ENCODE measurements at regions not wholly inside any gene's neighbourhood (a gene's known extent, or its start where the extent isn't known, plus 50 kb on each side); places are given as distances from the start of the nearest gene placed in this dataset.

DNA sequence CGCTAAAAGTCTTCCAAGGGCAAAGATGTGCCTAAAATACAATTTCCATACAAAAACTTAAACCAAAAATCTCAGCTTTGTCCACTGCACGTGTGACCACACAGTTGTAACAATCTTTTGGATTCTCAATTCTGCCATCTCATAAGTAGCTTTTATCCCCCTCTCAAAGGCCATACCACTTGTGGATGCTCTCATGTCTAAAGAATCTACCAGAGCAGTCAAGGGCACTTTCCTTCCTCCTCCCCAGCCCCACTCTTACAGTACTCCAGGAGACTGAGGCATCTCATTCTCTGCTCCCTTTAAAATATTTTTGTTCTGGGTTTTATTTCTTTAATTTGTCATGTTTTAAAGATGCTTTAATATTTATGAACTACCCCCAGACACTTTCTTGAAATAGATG is 102.3 kb upstream of the PFN2 start:
- no peak for DNase-seq (ENCODE audit: low spot score)
- TF ChIP-seq, protein P1, sequence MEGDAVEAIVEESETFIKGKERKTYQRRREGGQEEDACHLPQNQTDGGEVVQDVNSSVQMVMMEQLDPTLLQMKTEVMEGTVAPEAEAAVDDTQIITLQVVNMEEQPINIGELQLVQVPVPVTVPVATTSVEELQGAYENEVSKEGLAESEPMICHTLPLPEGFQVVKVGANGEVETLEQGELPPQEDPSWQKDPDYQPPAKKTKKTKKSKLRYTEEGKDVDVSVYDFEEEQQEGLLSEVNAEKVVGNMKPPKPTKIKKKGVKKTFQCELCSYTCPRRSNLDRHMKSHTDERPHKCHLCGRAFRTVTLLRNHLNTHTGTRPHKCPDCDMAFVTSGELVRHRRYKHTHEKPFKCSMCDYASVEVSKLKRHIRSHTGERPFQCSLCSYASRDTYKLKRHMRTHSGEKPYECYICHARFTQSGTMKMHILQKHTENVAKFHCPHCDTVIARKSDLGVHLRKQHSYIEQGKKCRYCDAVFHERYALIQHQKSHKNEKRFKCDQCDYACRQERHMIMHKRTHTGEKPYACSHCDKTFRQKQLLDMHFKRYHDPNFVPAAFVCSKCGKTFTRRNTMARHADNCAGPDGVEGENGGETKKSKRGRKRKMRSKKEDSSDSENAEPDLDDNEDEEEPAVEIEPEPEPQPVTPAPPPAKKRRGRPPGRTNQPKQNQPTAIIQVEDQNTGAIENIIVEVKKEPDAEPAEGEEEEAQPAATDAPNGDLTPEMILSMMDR (IDR thresholded peaks at IDR 0.05; ENCODE audit: extremely low read depth, missing control alignments) = no peak

DNA sequence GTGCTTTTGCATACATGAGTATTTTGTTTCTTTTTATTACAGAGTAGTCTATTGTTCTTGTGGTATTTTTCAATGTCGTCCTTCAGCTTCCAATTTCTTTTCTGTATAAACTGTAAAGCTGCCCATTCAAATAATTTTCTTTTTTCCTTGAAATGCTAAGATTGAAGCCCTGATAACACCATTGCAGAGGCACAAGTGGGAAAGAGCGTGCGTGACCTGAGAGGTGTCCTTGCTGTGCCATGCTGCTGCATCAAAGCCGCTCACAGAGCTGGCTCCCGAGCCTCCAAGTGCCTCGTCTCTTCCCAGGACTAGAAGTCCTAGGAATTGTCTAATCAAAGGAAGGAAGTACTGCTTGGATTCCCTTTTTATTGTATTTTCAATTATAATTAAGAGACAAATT is 101.9 kb upstream of the PFN2 start:
- DNase-seq (ENCODE audit: low spot score) = no peak
- TF ChIP-seq, protein P1 (IDR thresholded peaks at IDR 0.05; ENCODE audit: extremely low read depth, missing control alignments) = no peak

DNA sequence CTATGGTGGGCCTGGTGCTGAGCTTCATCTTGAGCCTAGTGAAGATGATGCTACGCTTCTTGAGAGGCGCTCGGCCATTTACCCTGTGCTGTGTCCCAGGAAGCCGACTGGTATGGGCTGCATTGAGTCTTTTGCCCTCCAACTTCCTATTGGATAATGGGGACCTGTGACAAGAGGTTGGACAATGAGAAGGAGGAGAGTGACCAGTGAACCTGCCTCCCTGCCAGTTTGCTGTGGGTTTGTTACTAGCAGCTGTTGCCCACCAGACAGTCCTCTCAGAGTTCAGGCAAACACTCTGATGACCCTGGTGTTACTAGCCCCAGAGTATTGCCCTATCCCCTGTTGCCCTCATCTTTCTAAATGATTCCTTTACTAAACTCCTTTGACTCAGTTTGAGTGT is 99.6 kb upstream of the PFN2 start:
- no peak for DNase-seq (ENCODE audit: low spot score)
- TF ChIP-seq, protein P1 (IDR thresholded peaks at IDR 0.05; ENCODE audit: extremely low read depth, missing control alignments) = no peak

DNA sequence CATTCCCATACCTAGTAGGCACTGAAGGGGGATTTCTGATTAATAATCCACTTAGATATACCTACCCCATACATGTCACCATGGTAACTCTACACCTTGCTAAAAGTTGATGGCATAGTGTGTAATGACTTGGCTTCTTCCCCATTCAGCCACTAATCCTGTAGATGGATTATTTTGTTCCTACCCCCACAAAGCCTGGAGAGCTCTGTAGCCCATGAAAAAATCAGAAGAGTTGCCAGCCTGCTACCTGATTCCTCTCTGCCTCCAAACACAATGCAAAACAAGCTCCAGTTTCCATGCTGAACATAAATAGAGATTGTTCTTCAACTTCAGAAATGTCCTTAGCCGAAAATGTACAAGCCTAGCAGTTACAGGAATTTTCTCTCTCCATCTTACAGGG is 98.9 kb upstream of the PFN2 start:
- DNase-seq (ENCODE audit: low spot score) = no peak
- TF ChIP-seq, protein P1 (IDR thresholded peaks at IDR 0.05; ENCODE audit: extremely low read depth, missing control alignments) = no peak

DNA sequence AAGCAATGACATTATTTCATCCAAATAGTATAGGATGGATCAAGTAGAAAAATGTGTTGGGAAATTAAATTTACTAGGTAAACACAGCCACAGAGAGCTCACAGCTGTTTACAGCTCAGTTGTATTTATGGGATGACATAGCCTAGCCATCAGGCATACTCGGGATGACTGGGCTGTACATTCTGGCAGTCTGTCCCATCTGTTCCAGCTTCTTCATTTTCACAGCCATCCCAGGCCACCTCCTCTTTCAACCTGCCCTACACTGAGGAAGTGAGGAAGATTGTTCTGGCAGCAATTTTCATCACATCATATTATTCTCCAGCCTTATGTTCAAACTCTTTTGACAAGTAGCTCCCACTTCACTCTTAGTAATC is 98.4 kb upstream of the PFN2 start:
- TF ChIP-seq, protein P1 (IDR thresholded peaks at IDR 0.05; ENCODE audit: extremely low read depth, missing control alignments) = no peak
- no peak for DNase-seq (ENCODE audit: low spot score)

DNA sequence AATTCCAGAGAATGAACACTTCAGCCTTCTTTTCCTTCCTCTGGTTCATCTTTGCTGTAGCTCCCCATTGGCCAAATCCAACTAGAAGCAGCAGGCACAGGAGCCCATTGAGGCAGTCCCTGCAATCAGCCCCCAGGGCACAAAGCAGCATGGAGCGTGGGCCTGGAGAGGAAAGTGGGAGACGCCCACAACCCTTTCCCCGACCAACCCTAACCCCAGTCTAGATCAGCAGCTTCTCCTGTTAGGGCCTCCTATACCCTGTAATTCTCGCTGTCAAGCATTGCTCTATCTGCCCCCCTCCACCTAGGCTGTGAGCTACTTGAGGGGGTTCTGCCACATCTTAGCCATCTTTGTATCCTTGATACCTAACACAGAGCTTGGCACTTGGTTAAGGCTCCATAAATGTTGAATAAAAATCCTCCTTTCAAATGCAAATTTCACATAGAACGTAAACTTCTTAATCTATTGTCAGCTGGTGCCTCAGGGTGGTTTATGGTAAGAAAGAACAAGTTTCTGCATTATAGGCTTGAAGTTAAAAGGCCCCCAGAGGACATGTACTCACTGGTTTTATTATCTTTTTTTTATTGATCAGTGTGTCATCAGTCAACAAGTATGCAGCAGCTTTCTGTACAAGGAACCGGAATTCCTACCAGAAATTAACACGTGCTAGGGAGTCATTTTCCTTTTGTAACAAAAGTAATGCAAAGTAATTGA is 97.9 kb upstream of the PFN2 start:
- no peak for DNase-seq (ENCODE audit: low spot score)
- TF ChIP-seq, protein P1 (IDR thresholded peaks at IDR 0.05; ENCODE audit: extremely low read depth, missing control alignments) = no peak

DNA sequence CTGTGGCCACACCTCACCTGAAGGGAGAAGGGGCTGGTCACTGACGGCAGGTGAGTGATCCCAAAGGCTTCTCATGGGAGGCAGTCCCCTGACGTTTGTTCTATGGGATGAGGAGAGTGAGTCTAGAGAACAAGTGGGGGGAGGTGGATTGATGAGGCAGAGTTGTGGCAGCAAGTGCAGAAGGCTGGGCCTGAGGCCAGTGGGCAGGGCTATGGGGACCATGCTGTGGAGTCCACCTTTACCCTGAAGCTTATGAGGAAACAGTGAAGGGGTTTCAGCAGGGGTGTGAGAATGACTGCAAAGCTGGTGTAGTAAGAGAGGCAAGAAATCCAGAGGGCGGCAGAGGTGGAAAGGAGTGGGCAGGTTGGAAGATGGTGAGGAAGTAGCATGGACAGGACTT is 96.9 kb upstream of the PFN2 start:
- no peak for DNase-seq (ENCODE audit: low spot score)
- TF ChIP-seq, protein P1 (IDR thresholded peaks at IDR 0.05; ENCODE audit: extremely low read depth, missing control alignments) = no peak

Data from GM20000 (cell line).